MM.1S (cell line): ENCODE measurements at regions not wholly inside any gene's neighbourhood (a gene's known extent, or its start where the extent isn't known, plus 50 kb on each side); places are given as distances from the start of the nearest gene placed in this dataset.

Experiments
- CTCF ChIP-seq: fragments of 300-600 bp; sonication (generic); IDR thresholded peaks from 2 replicates; pipeline ENCODE4 v1.5.1; 2016; ENCODE audit warnings: antibody characterized with exemption, low read length, mixed read lengths
- EZH2 ChIP-seq: fragments of 300-600 bp; sonication (generic); optimal IDR thresholded peaks from 2 replicates; pipeline ENCODE3; 2017; ENCODE audit warnings: low read depth, mild to moderate bottlenecking, antibody characterized with exemption, low read length, mixed read lengths

- TF ChIP-seq EZH2 (no peak), CTCF (no peak)
Measured at GRCh38 chr11:109112821-109113280, 309.1 kb upstream of the C11orf87 start.
